NB4 (cell line): ENCODE measurements at regions not wholly inside any gene's neighbourhood (a gene's known extent, or its start where the extent isn't known, plus 50 kb on each side); places are given as distances from the start of the nearest gene placed in this dataset.

ENCODE experiments used
- CTCF ChIP-seq: IDR thresholded peaks from one replicate; pipeline ENCODE4 v1.5.1; 2012; ENCODE audit warnings: low read depth, low read length
- MAX ChIP-seq: IDR thresholded peaks from 2 replicates; pipeline ENCODE4 v1.6.1; 2011; ENCODE audit warnings: low read depth, low read length
- POLR2A ChIP-seq: IDR thresholded peaks from 2 replicates; pipeline ENCODE4 v1.6.1; 2011; ENCODE audit warnings: mild to moderate bottlenecking; ENCODE audit not compliant: insufficient read length; ENCODE audit errors: extremely low read depth

GRCh38 chr15:31156808-31157207 is 55.3 kb upstream of the TRPM1 start:
- TF ChIP-seq POLR2A, result no peak
- no peak for TF ChIP-seq CTCF
- TF ChIP-seq MAX, result no peak
